Esophagus (tissue), 2 donors: ENCODE measurements at regions not wholly inside any gene's neighbourhood (a gene's known extent, or its start where the extent isn't known, plus 50 kb on each side); places are given as distances from the start of the nearest gene placed in this dataset.
"Not testable (repeated sequence)": the region's sequence is repeated elsewhere in the genome, so short reads cannot be mapped to it uniquely, and the experiment has no call there.

Source experiments
- H3K27ac ChIP-seq, 2 donors: one replicate each; pipeline ENCODE4 v1.5.1; 2013; ENCODE audit warnings: low read depth in 2 of 2, mild to moderate bottlenecking in 2 of 2, inconsistent platforms in 1 of 2, low read length in 1 of 2, moderate library complexity in 1 of 2
- H3K27me3 ChIP-seq, 2 donors: one replicate each; pipeline ENCODE4 v1.6.1; 2013; ENCODE audit warnings: low read length in 2 of 2, control low read depth in 1 of 2, mild to moderate bottlenecking in 1 of 2; ENCODE audit not compliant: insufficient read depth in 2 of 2, control insufficient read depth in 1 of 2
- H3K36me3 ChIP-seq, 2 donors: one replicate each; pipeline ENCODE4 v1.6.1; 2013; ENCODE audit warnings: low read length in 1 of 2; ENCODE audit not compliant: control insufficient read depth in 2 of 2, insufficient read depth in 2 of 2
- H3K4me1 ChIP-seq, 2 donors: one replicate each; pipeline ENCODE4 v1.6.1; 2013; ENCODE audit warnings: low read length in 1 of 2; ENCODE audit not compliant: control insufficient read depth in 2 of 2, insufficient read depth in 2 of 2
- H3K4me3 ChIP-seq, 2 donors: one replicate each; pipeline ENCODE4 v1.5.1; 2013; ENCODE audit warnings: low read length in 2 of 2, mild to moderate bottlenecking in 2 of 2, low read depth in 1 of 2, moderate library complexity in 1 of 2
- H3K9me3 ChIP-seq, 2 donors: one replicate each; pipeline ENCODE4 v1.6.1; 2013; ENCODE audit warnings: mild to moderate bottlenecking in 2 of 2, low read depth in 1 of 2, low read length in 1 of 2, moderate library complexity in 1 of 2; ENCODE audit not compliant: control insufficient read depth in 2 of 2, insufficient read depth in 1 of 2
- WGBS, 2 donors: extraction: QIAGEN DNeasy Blood & Tissue Kit; methylation state at CpG; one replicate each; pipeline ENCODE4 v1.1.7; 2013; 5-methylcytosine and 5-hydroxymethylcytosine counted together
- donor health status: healthy with polysubstance abuse.
- donor health status: Bipolar disorder and iron deficiency.

- H3K27ac ChIP-seq, H3K4me3 ChIP-seq, H3K4me1 ChIP-seq, H3K9me3 ChIP-seq, H3K36me3 ChIP-seq, H3K27me3 ChIP-seq: not testable (repeated sequence)
- WGBS, 2 donors = 86 to 89% methylated on average over 6 of the region's 6 CpGs
Observed at GRCh38 chr6:81256223-81256622, 496.3 kb downstream of the TENT5A start.

- Histone ChIP-seq H3K4me1 (no peaks in the 10 kb centered on the region), H3K36me3 (no peaks in the 10 kb centered on the region), H3K27me3 (no peaks in the 10 kb centered on the region), H3K9me3 (no peaks in the 10 kb centered on the region), H3K27ac (no peak overlapping the region), H3K4me3 (no peak overlapping the region)
Observed at GRCh38 chr6:81253821-81254220, 498.7 kb downstream of the TENT5A start.

GRCh38 chr6:81252231-81252630, 500.2 kb downstream of the TENT5A start:
- Histone ChIP-seq H3K27me3 (no peaks in the 10 kb centered on the region), H3K27ac (no peak overlapping the region), H3K9me3 (no peaks in the 10 kb centered on the region), H3K4me3 (no peak overlapping the region), H3K36me3 (no peaks in the 10 kb centered on the region), H3K4me1 (no peaks in the 10 kb centered on the region)
- WGBS, 2 donors = 72 to 82% methylated on average over 4 of the region's 4 CpGs

GRCh38 chr6:81246200-81246599, 506.3 kb downstream of the TENT5A start:
- no peak overlapping the region for H3K4me3 ChIP-seq
- H3K27me3 ChIP-seq = no peaks in the 10 kb centered on the region
- H3K36me3 ChIP-seq = no peaks in the 10 kb centered on the region
- no peak overlapping the region for H3K27ac ChIP-seq
- WGBS, 2 donors = 63 to 73% methylated on average over 2 of the region's 2 CpGs
- H3K9me3 ChIP-seq = no peaks in the 10 kb centered on the region
- H3K4me1 ChIP-seq = no peaks in the 10 kb centered on the region

- WGBS, 2 donors = 79 to 85% methylated on average over 1 of the region's 1 CpG
- Histone ChIP-seq H3K36me3 (no peaks in the 10 kb centered on the region), H3K27ac (no peak overlapping the region), H3K27me3 (no peaks in the 10 kb centered on the region), H3K9me3 (no peaks in the 10 kb centered on the region), H3K4me1 (no peaks in the 10 kb centered on the region), H3K4me3 (no peak overlapping the region)
Observed at GRCh38 chr6:81242624-81243023, 509.9 kb downstream of the TENT5A start.

DNA sequence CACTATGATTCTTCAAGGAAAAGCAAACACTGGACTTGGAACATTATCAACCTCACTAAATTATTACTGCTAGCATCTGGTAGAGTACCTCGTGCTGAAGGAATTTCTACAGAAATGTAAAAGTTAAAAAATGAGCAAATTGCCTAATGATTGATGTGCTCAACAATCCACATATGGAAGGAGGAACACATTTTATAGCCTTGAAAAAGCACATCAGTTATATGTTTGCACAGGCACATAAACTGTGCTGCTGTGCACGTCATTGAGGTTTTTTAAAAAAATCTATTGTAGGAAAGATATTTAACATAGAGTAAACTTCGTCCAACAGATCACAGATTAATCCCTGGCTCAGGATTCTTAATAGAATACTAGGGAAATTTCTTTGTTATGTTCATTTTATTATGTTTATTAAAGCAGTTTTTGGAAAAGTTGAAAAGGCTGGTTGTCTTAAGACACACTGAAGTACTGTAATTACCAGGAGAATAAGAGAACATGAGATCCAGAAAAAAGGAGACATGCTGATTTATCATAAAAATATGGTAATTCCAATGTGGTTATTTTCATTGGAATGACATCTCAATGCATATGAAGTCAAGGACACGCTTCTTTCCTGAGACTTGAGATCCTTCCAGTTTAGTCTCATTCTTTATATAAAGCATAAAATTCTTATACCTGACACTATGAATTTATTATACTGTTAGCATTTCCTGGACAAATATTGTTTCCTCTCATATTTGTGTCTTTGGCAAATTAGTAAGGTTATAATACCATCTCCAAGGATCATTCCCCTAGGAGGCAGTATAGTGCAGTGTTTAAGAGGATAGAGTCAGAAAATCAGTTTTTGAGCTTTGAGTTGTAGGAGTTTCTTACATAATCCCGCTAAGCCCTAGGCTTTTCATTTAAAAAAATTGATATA, 511.1 kb downstream of the TENT5A start:
- no peak overlapping the region for H3K27ac ChIP-seq
- no peaks in the 10 kb centered on the region for H3K9me3 ChIP-seq
- 27% methylated on average over 5 of the region's 5 CpGs for WGBS, 2 donors
- H3K27me3 ChIP-seq = no peaks in the 10 kb centered on the region
- H3K4me3 ChIP-seq = no peak overlapping the region
- no peaks in the 10 kb centered on the region for H3K36me3 ChIP-seq
- no peaks in the 10 kb centered on the region for H3K4me1 ChIP-seq

GRCh38 chr6:81238390-81238789, 514.1 kb downstream of the TENT5A start:
- H3K27me3 ChIP-seq = no peaks in the 10 kb centered on the region
- H3K9me3 ChIP-seq = no peaks in the 10 kb centered on the region
- no peaks in the 10 kb centered on the region for H3K36me3 ChIP-seq
- H3K4me1 ChIP-seq = no peaks in the 10 kb centered on the region
- no peak overlapping the region for H3K4me3 ChIP-seq
- no peak overlapping the region for H3K27ac ChIP-seq

- H3K4me3 ChIP-seq = no peak overlapping the region
- H3K27me3 ChIP-seq = no peaks in the 10 kb centered on the region
- H3K27ac ChIP-seq = no peak overlapping the region
- H3K4me1 ChIP-seq = no peaks in the 10 kb centered on the region
- WGBS, 2 donors = 89 to 91% methylated on average over 2 of the region's 2 CpGs
- no peaks in the 10 kb centered on the region for H3K9me3 ChIP-seq
- H3K36me3 ChIP-seq = no peaks in the 10 kb centered on the region
Observed at GRCh38 chr6:81237226-81237625, 515.3 kb downstream of the TENT5A start.

- no peak overlapping the region for H3K4me3 ChIP-seq
- H3K27ac ChIP-seq = no peak overlapping the region
- H3K27me3 ChIP-seq = no peaks in the 10 kb centered on the region
- no peaks in the 10 kb centered on the region for H3K36me3 ChIP-seq
- H3K9me3 ChIP-seq = no peaks in the 10 kb centered on the region
- WGBS, 2 donors = 57 to 63% methylated on average over 2 of the region's 2 CpGs
- H3K4me1 ChIP-seq = no peaks in the 10 kb centered on the region
Observed at GRCh38 chr6:81235512-81235911, 517.0 kb downstream of the TENT5A start.

- Histone ChIP-seq H3K9me3 (no peaks in the 10 kb centered on the region), H3K36me3 (no peaks in the 10 kb centered on the region), H3K4me1 (no peaks in the 10 kb centered on the region), H3K27ac (no peak overlapping the region), H3K27me3 (no peaks in the 10 kb centered on the region), H3K4me3 (no peak overlapping the region)
- 72 to 81% methylated on average over 1 of the region's 1 CpG for WGBS, 2 donors
Observed at GRCh38 chr6:81233990-81234389, 518.5 kb downstream of the TENT5A start.
